Panc1 (cell line): ENCODE measurements at regions not wholly inside any gene's neighbourhood (a gene's known extent, or its start where the extent isn't known, plus 50 kb on each side); places are given as distances from the start of the nearest gene placed in this dataset.

ENCODE experiments used
- ATAC-seq: fragments of 200-7000 bp; cut with Tn5 transposase; 2 replicates; pipeline ENCODE4 v1.9.1; 2020; ENCODE audit warnings: mild to moderate bottlenecking, moderate library complexity
- BruUV-seq: library from RNA; stranded (reverse); fragments of 400-500 nt; replicated peaks from 2 replicates; lab custom pipeline; 2021; lab: Mats Ljungman, UMichigan
- CTCF ChIA-PET: fragments of 300-600 bp; sonication (Branson Sonifier 250); formaldehyde crosslinking; loops from one replicate; lab custom pipeline; 2022; ENCODE audit warnings: antibody characterized with exemption; lab: Charles Lee
- POLR2A ChIA-PET: fragments of 300-600 bp; sonication (Branson Sonifier 250); formaldehyde crosslinking; loops from one replicate; lab custom pipeline; 2022; ENCODE audit warnings: antibody characterized with exemption; lab: Charles Lee
- DNase-seq: peaks from one replicate; pipeline ENCODE4 v3.0.0-alpha.2; 2010; ENCODE audit warnings: low read depth, low spot score
- H3K27ac ChIP-seq: 2 replicates; pipeline ENCODE4 v1.5.1; 2011; ENCODE audit warnings: mild to moderate bottlenecking, low read length, inconsistent platforms
- H3K27me3 ChIP-seq: fragments of 200-500 bp; sonication (Bioruptor generic); 2 replicates; pipeline ENCODE4 v1.6.0; 2014; ENCODE audit warnings: low read length, inconsistent platforms; ENCODE audit not compliant: control insufficient read depth, insufficient read depth
- H3K36me3 ChIP-seq: fragments of 200-500 bp; sonication (Bioruptor generic); 2 replicates; pipeline ENCODE4 v1.5.1; 2014; ENCODE audit warnings: inconsistent platforms, mild to moderate bottlenecking, low read length, moderate library complexity; ENCODE audit not compliant: control insufficient read depth, insufficient read depth
- H3K4me1 ChIP-seq: 2 replicates; pipeline ENCODE4 v1.5.1; 2011; ENCODE audit warnings: inconsistent platforms, mild to moderate bottlenecking, low read length, moderate library complexity; ENCODE audit not compliant: control insufficient read depth, insufficient read depth
- H3K4me3 ChIP-seq, 2 experiments: 2 replicates each; pipeline ENCODE4 v1.5.1; 2011 to 2012; ENCODE audit warnings: low read depth in 2 of 2, low read length in 2 of 2, mild to moderate bottlenecking in 2 of 2, inconsistent platforms in 1 of 2, moderate library complexity in 1 of 2
- H3K9me3 ChIP-seq: fragments of 200-500 bp; sonication (Bioruptor generic); 2 replicates; pipeline ENCODE4 v1.5.1; 2014; ENCODE audit warnings: low read depth, mild to moderate bottlenecking, inconsistent platforms, low read length, moderate library complexity; ENCODE audit not compliant: control insufficient read depth, insufficient read depth
- CTCF ChIP-seq: fragments of 450-650 bp; IDR thresholded peaks from 2 replicates; pipeline ENCODE4 v1.5.1; 2017; ENCODE audit warnings: mild to moderate bottlenecking
- POLR2AphosphoS5 ChIP-seq: IDR thresholded peaks from 2 replicates; pipeline ENCODE4 v1.6.1; 2012; ENCODE audit warnings: mild to moderate bottlenecking, low read depth, low read length, moderate library complexity
- SIN3A ChIP-seq: IDR thresholded peaks from 2 replicates; pipeline ENCODE4 v1.6.1; 2012; ENCODE audit warnings: low read depth, mild to moderate bottlenecking, low read length, moderate library complexity, borderline replicate concordance; ENCODE audit not compliant: insufficient read depth
- TCF7L2 ChIP-seq: IDR thresholded peaks from 2 replicates; pipeline ENCODE4 v1.6.1; 2011; ENCODE audit warnings: mild to moderate bottlenecking, low read depth, low read length, inconsistent platforms
- in situ Hi-C: cut with HindIII; loops from 2 replicates; pipeline ENCODE4 v1.10.0; 2016; ENCODE audit warnings: low sequenced_read_pairs, low pct_unique_long_range_greater_than_20kb
- intact Hi-C: fragments of 100-400 bp; cut with micrococcal nuclease; formaldehyde crosslinking; loops from one replicate; pipeline ENCODE4 v1.10.0; 2022; ENCODE audit not compliant: unreplicated experiment
- TF ChIP-seq, protein P1 (sequence below), 2 experiments: IDR thresholded peaks; 2 replicates each; pipeline ENCODE4 v1.6.1; 2011 to 2012; ENCODE audit warnings: low read depth in 2 of 2, control low read depth in 1 of 2, low read length in 1 of 2, mild to moderate bottlenecking in 1 of 2, moderate library complexity in 1 of 2; ENCODE audit not compliant: insufficient read depth in 1 of 2

DNA sequence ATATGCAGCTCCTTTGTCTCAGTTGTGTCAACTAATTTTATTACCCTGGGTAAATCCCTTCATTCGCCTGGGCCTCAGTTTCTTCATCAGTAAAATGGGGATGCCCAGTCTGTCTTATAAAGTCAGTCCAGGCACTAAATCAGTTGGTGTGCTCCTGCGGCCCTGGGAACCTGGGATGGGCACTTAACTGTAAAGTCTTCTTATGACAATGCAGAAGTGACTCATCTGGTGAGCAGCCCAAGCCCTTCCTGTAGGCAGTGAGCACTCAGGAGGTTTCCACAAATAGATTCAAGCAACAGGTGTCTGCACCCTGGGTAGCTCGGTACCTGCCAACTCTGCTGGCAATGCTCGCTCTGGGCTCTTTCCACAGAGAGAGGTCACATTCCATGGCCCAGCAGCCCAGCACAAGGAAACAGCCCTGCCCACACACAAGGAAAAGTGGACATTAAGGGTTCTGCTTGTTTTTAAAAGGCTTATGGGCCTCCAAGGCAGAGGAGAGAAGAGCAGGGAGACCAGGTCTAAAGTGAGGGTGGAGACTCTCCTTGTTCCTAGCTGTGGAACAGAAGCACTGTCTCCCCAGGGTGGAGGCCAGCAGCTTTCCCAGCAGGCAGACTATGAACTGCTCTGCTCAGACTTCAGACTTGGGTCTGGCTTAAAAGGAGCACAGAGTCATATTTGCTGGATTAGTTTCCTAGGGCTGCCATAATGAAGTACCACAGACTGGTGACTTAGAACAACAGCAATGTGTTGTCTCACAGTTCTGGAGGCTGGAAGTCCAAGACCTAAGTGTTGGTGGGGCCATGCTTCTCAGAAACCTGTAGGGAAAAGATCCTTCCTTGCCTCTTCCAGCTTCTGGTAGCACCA, 89.7 kb upstream of the ADRA1B start:
- intact Hi-C loops (loop anchor here (10.0 kb wide), 1 partner anchor 88 kb away; the partner anchor contains the start of gene ADRA1B), in situ Hi-C loops (no loop called here)
- H3K9me3 ChIP-seq = no peaks in the 10 kb centered on the region
- no TSS peak for BruUV-seq
- H3K4me1 ChIP-seq = peaks cover 10% of the 10 kb centered on the region
- H3K36me3 ChIP-seq = no peaks in the 10 kb centered on the region
- CTCF ChIA-PET = no interaction called here
- peak; percentile 75 for DNase-seq
- ATAC-seq = peak; percentile 87
- H3K27ac ChIP-seq = peak overlapping the region; percentile 55
- no peak overlapping the region for H3K4me3 ChIP-seq
- no peak for TF ChIP-seq CTCF
- TF ChIP-seq SIN3A = no peak
- TF ChIP-seq TCF7L2 = 0 out of 2 replicates have a peak, but pooled peaks have one; percentile 5
- TF ChIP-seq POLR2AphosphoS5 = no peak
- POLR2A ChIA-PET = interaction anchor here (1.0 kb wide), 1 partner anchor 63 kb away, joined by 6 read pairs; no protein-coding TSS in a partner anchor
- no peaks in the 10 kb centered on the region for H3K27me3 ChIP-seq

- Histone ChIP-seq H3K9me3 (no peaks in the 10 kb centered on the region), H3K27ac (no peak overlapping the region), H3K27me3 (no peaks in the 10 kb centered on the region), H3K4me3 (no peak overlapping the region), H3K36me3 (no peaks in the 10 kb centered on the region), H3K4me1 (peaks cover 10% of the 10 kb centered on the region)
- intact Hi-C loops = loop anchor here (10.0 kb wide), 1 partner anchor 87 kb away; the partner anchor contains the start of gene ADRA1B
- DNase-seq (no peak), ATAC-seq (no peak)
- ChIA-PET CTCF (interaction anchor here (0.7 kb wide), 1 partner anchor 53 kb away, joined by 15 read pairs; no protein-coding TSS in a partner anchor), POLR2A (no interaction called here)
- TF ChIP-seq CTCF = no peak
- TF ChIP-seq, protein P1, sequence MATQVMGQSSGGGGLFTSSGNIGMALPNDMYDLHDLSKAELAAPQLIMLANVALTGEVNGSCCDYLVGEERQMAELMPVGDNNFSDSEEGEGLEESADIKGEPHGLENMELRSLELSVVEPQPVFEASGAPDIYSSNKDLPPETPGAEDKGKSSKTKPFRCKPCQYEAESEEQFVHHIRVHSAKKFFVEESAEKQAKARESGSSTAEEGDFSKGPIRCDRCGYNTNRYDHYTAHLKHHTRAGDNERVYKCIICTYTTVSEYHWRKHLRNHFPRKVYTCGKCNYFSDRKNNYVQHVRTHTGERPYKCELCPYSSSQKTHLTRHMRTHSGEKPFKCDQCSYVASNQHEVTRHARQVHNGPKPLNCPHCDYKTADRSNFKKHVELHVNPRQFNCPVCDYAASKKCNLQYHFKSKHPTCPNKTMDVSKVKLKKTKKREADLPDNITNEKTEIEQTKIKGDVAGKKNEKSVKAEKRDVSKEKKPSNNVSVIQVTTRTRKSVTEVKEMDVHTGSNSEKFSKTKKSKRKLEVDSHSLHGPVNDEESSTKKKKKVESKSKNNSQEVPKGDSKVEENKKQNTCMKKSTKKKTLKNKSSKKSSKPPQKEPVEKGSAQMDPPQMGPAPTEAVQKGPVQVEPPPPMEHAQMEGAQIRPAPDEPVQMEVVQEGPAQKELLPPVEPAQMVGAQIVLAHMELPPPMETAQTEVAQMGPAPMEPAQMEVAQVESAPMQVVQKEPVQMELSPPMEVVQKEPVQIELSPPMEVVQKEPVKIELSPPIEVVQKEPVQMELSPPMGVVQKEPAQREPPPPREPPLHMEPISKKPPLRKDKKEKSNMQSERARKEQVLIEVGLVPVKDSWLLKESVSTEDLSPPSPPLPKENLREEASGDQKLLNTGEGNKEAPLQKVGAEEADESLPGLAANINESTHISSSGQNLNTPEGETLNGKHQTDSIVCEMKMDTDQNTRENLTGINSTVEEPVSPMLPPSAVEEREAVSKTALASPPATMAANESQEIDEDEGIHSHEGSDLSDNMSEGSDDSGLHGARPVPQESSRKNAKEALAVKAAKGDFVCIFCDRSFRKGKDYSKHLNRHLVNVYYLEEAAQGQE (IDR thresholded peaks at IDR 0.05; ENCODE audit: insufficient read depth in 1 of 2, low read depth in 2 of 2, low read length in 1 of 2) = no peak
- no peak for TF ChIP-seq TCF7L2
- TF ChIP-seq POLR2AphosphoS5 = no peak
- TF ChIP-seq SIN3A = no peak
- BruUV-seq = no TSS peak
- in situ Hi-C loops = no loop called here
Observed at GRCh38 chr5:159827861-159828260, 88.4 kb upstream of the ADRA1B start.
